Skin epidermis (tissue), 12 donors: ENCODE measurements at regions not wholly inside any gene's neighbourhood (a gene's known extent, or its start where the extent isn't known, plus 50 kb on each side); places are given as distances from the start of the nearest gene placed in this dataset.
A peak's percentile ranks its signal among the peaks of the same experiment; 100 is the strongest.

ENCODE experiments used
- H3K27ac ChIP-seq, 21 experiments: fragments of 200-600 bp; sonication (generic) in 11 of 21; one replicate each; pipeline ENCODE4 v1.5.0; 2020; ENCODE audit warnings: mild to moderate bottlenecking in 3 of 21, inconsistent platforms in 2 of 21, moderate library complexity in 2 of 21
- H3K4me3 ChIP-seq, 7 experiments: fragments of 200-600 bp; sonication (generic) in 2 of 7; one replicate each; pipeline ENCODE4 v1.5.0; 2020; ENCODE audit warnings: inconsistent platforms in 2 of 7, mild to moderate bottlenecking in 2 of 7, moderate library complexity in 1 of 7

GRCh38 chr20:53695797-53696527, 102.3 kb upstream of the ZNF217 start:
- H3K27ac ChIP-seq, result no peak overlapping the region
- no peak overlapping the region for H3K4me3 ChIP-seq

GRCh38 chr20:53693262-53693871, 99.7 kb upstream of the ZNF217 start:
- Histone ChIP-seq H3K4me3 (no peak overlapping the region), H3K27ac (peak overlapping the region in 1 of 21 experiments; percentile 7)

GRCh38 chr20:53692465-53693067, 98.9 kb upstream of the ZNF217 start:
- H3K27ac ChIP-seq, result peak overlapping the region in 6 of 21 experiments; percentile 12 to 55 (median 25)
- H3K4me3 ChIP-seq, result no peak overlapping the region

- H3K4me3 ChIP-seq, result no peak overlapping the region
- H3K27ac ChIP-seq, result peak overlapping the region in 8 of 21 experiments; percentile 6 to 55 (median 20)
These were observed 98.2 kb upstream of the ZNF217 start for GRCh38 chr20:53691811-53692192.

GRCh38 chr20:53691060-53691810, 97.6 kb upstream of the ZNF217 start:
- peak overlapping the region in 2 of 21 experiments; percentile 12 to 15 for H3K27ac ChIP-seq

DNA sequence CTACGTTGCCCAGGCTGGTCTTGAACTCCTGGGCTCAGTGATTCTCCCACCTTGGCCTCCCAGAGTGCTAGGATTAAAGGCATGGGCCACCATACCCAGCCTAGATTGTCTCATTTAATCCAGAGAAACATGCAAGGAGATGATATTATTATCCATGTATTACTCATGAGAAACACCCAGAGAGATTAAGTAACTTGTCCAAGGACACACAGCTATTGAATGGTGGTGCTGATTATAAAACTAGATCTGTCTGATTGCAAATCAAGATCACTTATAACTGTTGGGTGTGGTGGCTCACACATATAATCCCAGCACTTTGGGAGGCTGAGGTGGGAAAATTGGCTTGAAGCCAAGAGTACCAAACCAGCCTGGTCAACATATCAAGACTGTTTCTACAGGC, 94.4 kb upstream of the ZNF217 start:
- Histone ChIP-seq H3K27ac (no peak overlapping the region), H3K4me3 (no peak overlapping the region)

More at GRCh38 chr20:53691060-53691810, 97.6 kb upstream of the ZNF217 start:
- no peak overlapping the region for H3K4me3 ChIP-seq

- Histone ChIP-seq H3K27ac (no peak overlapping the region), H3K4me3 (no peak overlapping the region)
These were observed 91.5 kb upstream of the ZNF217 start for GRCh38 chr20:53685070-53685595.

DNA sequence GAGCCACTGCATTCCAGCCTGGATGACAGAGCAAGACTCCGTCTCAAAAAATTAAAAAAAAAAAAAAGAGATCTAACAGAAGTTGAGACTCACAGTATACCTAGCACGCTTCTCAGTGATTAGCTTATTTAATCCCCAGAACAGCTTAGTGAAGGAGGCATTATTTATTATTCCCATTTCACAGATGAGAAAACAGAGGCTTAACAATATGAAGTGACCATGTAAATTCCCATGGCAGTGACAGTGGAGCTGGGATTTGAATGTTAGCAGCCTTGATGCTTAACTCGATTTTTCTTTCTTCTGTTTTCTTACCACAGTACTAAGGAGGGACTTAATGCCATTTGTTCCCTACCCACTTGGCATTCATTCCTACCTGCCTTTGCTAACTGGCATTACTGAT, 89.9 kb upstream of the ZNF217 start:
- no peak overlapping the region for H3K27ac ChIP-seq
- H3K4me3 ChIP-seq, result no peak overlapping the region

DNA sequence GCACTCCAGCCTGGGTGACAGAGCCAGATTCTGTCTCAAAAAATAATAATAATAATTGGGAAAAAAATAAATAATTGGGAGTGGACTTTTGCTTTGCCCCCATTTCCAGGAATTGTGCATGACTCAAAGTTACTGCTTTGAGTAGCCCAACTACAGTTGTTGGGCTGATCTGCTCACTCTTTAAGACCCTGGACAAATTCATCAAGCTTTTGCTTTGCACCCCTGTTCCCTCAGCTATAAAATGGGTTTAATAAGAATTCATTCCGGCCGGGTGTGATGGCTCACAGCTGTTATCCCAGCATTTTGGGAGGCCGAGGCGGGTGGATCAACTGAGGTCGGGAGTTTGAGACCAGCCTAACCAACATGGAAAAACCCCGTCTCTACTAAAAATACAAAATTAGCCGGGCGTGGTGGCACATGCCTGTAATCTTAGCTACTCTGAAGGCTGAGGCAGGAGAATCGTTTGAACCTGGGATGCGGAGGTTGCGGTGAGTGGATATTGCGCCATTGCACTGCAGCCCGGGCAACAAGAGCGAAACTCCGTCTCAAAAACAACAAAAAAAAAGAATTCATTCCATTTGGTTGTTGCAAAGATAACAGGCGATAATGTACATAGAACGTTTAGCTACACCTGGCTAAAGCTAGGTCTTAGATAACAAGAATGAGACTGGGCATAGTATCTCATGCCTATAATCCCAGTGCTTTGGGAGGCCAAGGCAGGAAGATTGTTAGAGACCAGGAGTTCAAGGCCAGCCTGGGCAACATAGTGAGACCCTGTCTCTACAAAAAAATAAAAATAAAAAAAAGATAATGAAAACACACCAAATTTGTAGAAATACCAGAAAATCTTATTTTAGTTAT, 87.9 kb upstream of the ZNF217 start:
- Histone ChIP-seq H3K4me3 (no peak overlapping the region), H3K27ac (no peak overlapping the region)

DNA sequence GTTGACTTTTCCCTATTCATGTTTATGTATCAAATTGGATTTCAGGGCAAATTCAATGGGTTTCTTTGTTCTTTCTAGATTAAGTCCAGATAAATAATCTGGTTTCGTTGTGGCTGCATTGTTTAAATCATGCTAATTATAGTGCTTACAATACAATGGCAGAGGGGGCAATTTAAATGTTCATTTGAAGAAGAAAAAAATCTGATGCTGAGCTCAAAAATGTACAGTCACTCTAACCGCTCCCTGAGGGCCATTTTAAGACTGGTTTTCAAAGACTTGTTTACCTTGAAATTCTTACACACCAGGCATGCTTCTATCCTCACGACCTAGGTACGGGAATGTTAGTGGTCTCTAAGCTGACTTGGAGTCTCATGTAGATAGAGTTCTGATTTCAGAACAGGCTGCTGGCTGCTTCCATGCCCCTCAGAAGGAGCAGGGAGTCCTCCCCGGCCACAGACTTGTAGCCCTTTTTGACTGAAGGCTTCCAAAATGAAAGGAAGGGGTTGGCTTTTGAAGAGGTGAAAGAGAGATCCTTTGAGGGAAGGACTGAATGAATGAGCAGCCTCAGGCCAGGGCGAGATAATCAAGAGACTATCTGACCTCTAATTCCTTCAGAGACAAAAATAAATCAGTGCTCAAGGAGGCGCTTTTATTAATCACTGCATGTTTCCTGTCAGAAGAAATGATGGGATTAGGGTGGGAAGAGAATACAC, 86.1 kb upstream of the ZNF217 start:
- Histone ChIP-seq H3K27ac (peak overlapping the region in 2 of 21 experiments; percentile 1 to 43), H3K4me3 (no peak overlapping the region)

DNA sequence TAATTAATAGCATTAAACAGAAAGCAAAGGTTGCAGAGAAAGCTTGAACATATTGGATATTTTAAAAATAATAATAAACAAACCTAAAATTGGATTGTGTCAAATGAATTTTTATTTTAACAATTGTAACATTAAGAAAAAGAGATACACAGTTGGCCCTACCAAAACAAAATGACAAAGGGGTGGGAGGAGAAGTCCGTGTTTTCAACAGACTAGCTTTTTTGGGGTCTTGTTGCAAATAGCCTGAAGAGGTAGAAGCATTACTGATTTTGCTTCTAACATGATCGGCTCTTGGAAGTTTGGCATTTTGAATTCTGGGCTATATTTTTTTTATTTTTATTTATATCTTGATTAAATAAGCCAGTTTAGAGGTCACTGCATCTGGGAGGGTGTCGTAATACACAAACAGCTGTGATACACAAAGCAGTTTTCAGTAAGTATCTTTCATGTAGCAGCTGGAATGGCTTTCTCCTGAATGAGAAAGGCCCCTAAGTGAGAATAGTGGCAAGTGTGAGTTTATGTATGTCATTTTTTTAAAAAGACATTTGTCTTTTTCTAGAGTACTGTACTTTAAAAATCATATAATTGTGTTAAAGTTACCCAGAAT, 85.5 kb upstream of the ZNF217 start:
- H3K4me3 ChIP-seq, result no peak overlapping the region
- H3K27ac ChIP-seq, result peak overlapping the region in 2 of 21 experiments; percentile 1 to 43

GRCh38 chr20:53678315-53678989, 84.8 kb upstream of the ZNF217 start:
- H3K4me3 ChIP-seq, result no peak overlapping the region
- peak overlapping the region in 5 of 21 experiments; percentile 5 to 43 (median 31) for H3K27ac ChIP-seq

GRCh38 chr20:53677447-53678314, 84.0 kb upstream of the ZNF217 start:
- H3K27ac ChIP-seq, result peak overlapping the region in 6 of 21 experiments; percentile 5 to 52 (median 32)
- no peak overlapping the region for H3K4me3 ChIP-seq

GRCh38 chr20:53676987-53677386, 83.3 kb upstream of the ZNF217 start:
- Histone ChIP-seq H3K27ac (no peak overlapping the region), H3K4me3 (no peak overlapping the region)

DNA sequence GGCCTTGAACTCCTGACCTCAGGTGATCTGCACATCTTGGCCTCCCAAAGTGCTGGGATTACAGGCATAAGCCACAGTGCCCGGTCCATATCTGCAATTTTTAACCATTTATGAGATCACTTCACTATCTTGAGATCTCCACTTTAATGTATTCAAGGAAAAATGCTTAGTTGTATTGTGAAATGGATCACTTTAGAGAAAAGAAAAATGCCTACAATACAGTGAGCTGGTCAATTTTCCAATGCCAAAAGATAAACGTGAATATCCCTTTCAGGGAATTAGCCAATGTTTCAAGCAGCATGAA, 82.8 kb upstream of the ZNF217 start:
- H3K4me3 ChIP-seq, result no peak overlapping the region
- no peak overlapping the region for H3K27ac ChIP-seq

DNA sequence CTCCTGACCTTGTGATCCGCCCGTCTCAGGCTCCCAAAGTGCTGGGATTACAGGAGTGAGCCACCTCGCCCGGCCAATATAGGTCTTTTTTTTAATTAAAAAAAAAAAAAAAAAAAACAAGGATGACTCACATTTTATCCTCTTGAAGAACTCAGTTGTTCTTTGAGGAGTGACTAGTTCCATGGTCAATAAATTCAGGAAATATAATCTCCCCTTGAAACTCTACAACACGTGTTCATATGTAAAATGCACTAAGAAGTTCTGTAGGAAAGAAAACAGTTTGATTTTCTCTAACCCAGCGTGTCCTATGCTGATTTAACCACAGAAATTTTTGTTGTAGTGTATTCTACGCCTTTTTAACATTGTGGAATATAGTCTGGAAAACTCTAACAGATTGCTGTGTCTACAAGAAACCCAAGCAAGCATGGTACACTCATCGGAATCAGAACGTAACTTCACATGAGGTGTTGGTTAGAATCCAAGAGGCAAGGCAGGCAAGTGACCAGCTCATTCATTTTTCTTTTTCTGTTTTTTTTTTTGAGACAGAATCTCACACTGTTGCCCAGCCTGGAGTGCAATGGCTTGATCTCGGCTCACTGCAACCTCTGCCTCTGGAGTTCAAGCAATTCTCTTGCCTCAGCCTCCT, 79.0 kb upstream of the ZNF217 start:
- H3K27ac ChIP-seq, result no peak overlapping the region

More for the DNA sequence above, 79.0 kb upstream of the ZNF217 start:
- no peak overlapping the region for H3K4me3 ChIP-seq
